CD4-positive, alpha-beta memory T cell (primary cell): ENCODE measurements at regions not wholly inside any gene's neighbourhood (a gene's known extent, or its start where the extent isn't known, plus 50 kb on each side); places are given as distances from the start of the nearest gene placed in this dataset.
"Not testable (repeated sequence)": the region's sequence is repeated elsewhere in the genome, so short reads cannot be mapped to it uniquely, and the experiment has no call there.

Experiments
- CTCF ChIA-PET: fragments of 350-600 bp; sonication (Branson Sonifier 250); formaldehyde crosslinking; loops from one replicate; lab custom pipeline; 2021; ENCODE audit warnings: inconsistent platforms; ENCODE audit not compliant: partially characterized antibody; lab: Charles Lee
- POLR2A ChIA-PET: fragments of 350-600 bp; sonication (Branson Sonifier 250); formaldehyde crosslinking; loops from one replicate; lab custom pipeline; 2021; ENCODE audit not compliant: partially characterized antibody; lab: Charles Lee
- DNase-seq, 5 donors: peaks; one replicate each; pipeline versions ENCODE4 v3.0.0 to v3.0.0-alpha.2; 2020 to 2022; ENCODE audit warnings: mixed read lengths in 1 of 5
- H3K27ac ChIP-seq: one replicate; pipeline ENCODE4 v1.7.0; 2013; ENCODE audit warnings: low read depth, low read length
- H3K27me3 ChIP-seq: 2 replicates; pipeline ENCODE4 v1.7.0; 2013; ENCODE audit warnings: mild to moderate bottlenecking, low read length, moderate library complexity; ENCODE audit not compliant: insufficient read depth
- H3K36me3 ChIP-seq: 2 replicates; pipeline ENCODE4 v1.7.0; 2013; ENCODE audit warnings: mild to moderate bottlenecking, low read length, moderate library complexity; ENCODE audit not compliant: insufficient read depth
- H3K4me1 ChIP-seq: 2 replicates; pipeline ENCODE4 v1.7.0; 2013; ENCODE audit warnings: mild to moderate bottlenecking, low read length, moderate library complexity; ENCODE audit not compliant: insufficient read depth
- H3K4me3 ChIP-seq, 2 donors: one replicate each; pipeline ENCODE4 v1.7.0; 2013; ENCODE audit warnings: low read length in 2 of 2, mild to moderate bottlenecking in 1 of 2
- H3K9me3 ChIP-seq, 2 donors: one replicate each; pipeline ENCODE4 v1.7.0; 2013; ENCODE audit warnings: low read length in 2 of 2, control low read depth in 1 of 2; ENCODE audit not compliant: control insufficient read depth in 1 of 2
- H3K27ac Mint-ChIP-seq, 7 donors: one replicate each; pipeline ENCODE4 v1.8.0; 2020 to 2021; ENCODE audit warnings: mixed read lengths in 7 of 7, mild to moderate bottlenecking in 6 of 7, inconsistent platforms in 3 of 7, moderate library complexity in 3 of 7
- H3K27me3 Mint-ChIP-seq, 2 donors: one replicate each; pipeline ENCODE4 v1.8.0; 2020 to 2021; ENCODE audit warnings: mixed read lengths in 2 of 2
- H3K36me3 Mint-ChIP-seq, 2 donors: one replicate each; pipeline ENCODE4 v1.8.0; 2020 to 2021; ENCODE audit warnings: mixed read lengths in 2 of 2, inconsistent platforms in 1 of 2, mild to moderate bottlenecking in 1 of 2
- H3K4me1 Mint-ChIP-seq, 4 donors: one replicate each; pipeline ENCODE4 v1.8.0; 2020 to 2021; ENCODE audit warnings: mixed read lengths in 4 of 4, mild to moderate bottlenecking in 1 of 4
- H3K4me3 Mint-ChIP-seq, 8 donors: one replicate each; pipeline ENCODE4 v1.8.0; 2020 to 2021; ENCODE audit warnings: mixed read lengths in 8 of 8, mild to moderate bottlenecking in 7 of 8, moderate library complexity in 6 of 8, inconsistent platforms in 3 of 8
- H3K9me3 Mint-ChIP-seq, 8 donors: one replicate each; pipeline ENCODE4 v1.8.0; 2020 to 2021; ENCODE audit warnings: mixed read lengths in 8 of 8, mild to moderate bottlenecking in 5 of 8, inconsistent platforms in 3 of 8, moderate library complexity in 1 of 8
- intact Hi-C: fragments of 100-400 bp; cut with micrococcal nuclease; formaldehyde crosslinking; loops from one replicate; pipeline ENCODE4 v1.15.1; 2023

GRCh38 chrX:6990552-6991193 is 156.8 kb upstream of the STS start:
- Histone ChIP-seq H3K4me3 (no peak overlapping the region), H3K27ac (no peak overlapping the region), H3K9me3 (no peaks in the 10 kb centered on the region), H3K27me3 (no peaks in the 10 kb centered on the region), H3K4me1 (no peaks in the 10 kb centered on the region), H3K36me3 (no peaks in the 10 kb centered on the region)
- H3K4me1 Mint-ChIP-seq, result no peaks in the 10 kb centered on the region
- H3K9me3 Mint-ChIP-seq, result peaks cover 0 to 26% (median 19%) of the 10 kb centered on the region in 8 donors
- ChIA-PET CTCF (no interaction called here), POLR2A (no interaction called here)
- no peaks in the 10 kb centered on the region for H3K27me3 Mint-ChIP-seq
- peaks cover 2 to 7% of the 10 kb centered on the region in 2 donors for H3K36me3 Mint-ChIP-seq
- H3K4me3 Mint-ChIP-seq, result no peak overlapping the region
- no peak for DNase-seq
- H3K27ac Mint-ChIP-seq, result peak overlapping the region in 1 of 7 donors; percentile 10
- intact Hi-C loops, result no loop called here

- Histone ChIP-seq H3K9me3 (no peaks in the 10 kb centered on the region), H3K4me3 (no peak overlapping the region), H3K27me3 (no peaks in the 10 kb centered on the region), H3K27ac (no peak overlapping the region), H3K4me1 (no peaks in the 10 kb centered on the region), H3K36me3 (no peaks in the 10 kb centered on the region)
- Mint-ChIP-seq H3K36me3 (peaks cover 2 to 6% of the 10 kb centered on the region in 2 donors), H3K27me3 (no peaks in the 10 kb centered on the region), H3K4me3 (no peak overlapping the region), H3K27ac (no peak overlapping the region), H3K4me1 (no peaks in the 10 kb centered on the region), H3K9me3 (peaks cover 0 to 20% (median 14%) of the 10 kb centered on the region in 8 donors)
- intact Hi-C loops, result no loop called here
- CTCF ChIA-PET, result no interaction called here
- POLR2A ChIA-PET, result no interaction called here
- no peak for DNase-seq
Observed at GRCh38 chrX:6989858-6990257, 157.7 kb upstream of the STS start.

GRCh38 chrX:6988694-6989093 is 158.8 kb upstream of the STS start:
- H3K36me3 ChIP-seq, H3K4me1 ChIP-seq, H3K27ac Mint-ChIP-seq, H3K27ac ChIP-seq, H3K36me3 Mint-ChIP-seq, POLR2A ChIA-PET, H3K9me3 Mint-ChIP-seq, H3K27me3 Mint-ChIP-seq, CTCF ChIA-PET, H3K4me3 Mint-ChIP-seq, H3K27me3 ChIP-seq, intact Hi-C loops, H3K9me3 ChIP-seq, H3K4me3 ChIP-seq, DNase-seq, H3K4me1 Mint-ChIP-seq: not testable (repeated sequence)

- POLR2A ChIA-PET, result no interaction called here
- DNase-seq, result no peak
- intact Hi-C loops, result no loop called here
- CTCF ChIA-PET, result no interaction called here
- H3K36me3 Mint-ChIP-seq, result no peaks in the 10 kb centered on the region
- Histone ChIP-seq H3K9me3 (no peaks in the 10 kb centered on the region), H3K36me3 (no peaks in the 10 kb centered on the region), H3K27me3 (no peaks in the 10 kb centered on the region), H3K4me1 (no peaks in the 10 kb centered on the region), H3K4me3 (no peak overlapping the region), H3K27ac (no peak overlapping the region)
- H3K27ac Mint-ChIP-seq, result no peak overlapping the region
- H3K4me3 Mint-ChIP-seq, result no peak overlapping the region
- peaks cover 0 to 4% (median 0%) of the 10 kb centered on the region in 8 donors for H3K9me3 Mint-ChIP-seq
- no peaks in the 10 kb centered on the region for H3K4me1 Mint-ChIP-seq
- H3K27me3 Mint-ChIP-seq, result no peaks in the 10 kb centered on the region
Observed at GRCh38 chrX:6986915-6987314, 160.6 kb upstream of the STS start.

GRCh38 chrX:6985537-6985936 is 162.0 kb upstream of the STS start:
- ChIA-PET CTCF (no interaction called here), POLR2A (no interaction called here)
- Histone ChIP-seq H3K27ac (no peak overlapping the region), H3K9me3 (no peaks in the 10 kb centered on the region), H3K36me3 (no peaks in the 10 kb centered on the region), H3K27me3 (no peaks in the 10 kb centered on the region), H3K4me3 (no peak overlapping the region), H3K4me1 (no peaks in the 10 kb centered on the region)
- Mint-ChIP-seq H3K9me3 (peaks cover 0 to 4% (median 0%) of the 10 kb centered on the region in 8 donors), H3K27me3 (no peaks in the 10 kb centered on the region), H3K27ac (no peak overlapping the region), H3K36me3 (no peaks in the 10 kb centered on the region), H3K4me3 (no peak overlapping the region), H3K4me1 (no peaks in the 10 kb centered on the region)
- intact Hi-C loops, result no loop called here
- peak in 1 of 5 donors; percentile 8 for DNase-seq

GRCh38 chrX:6983207-6983955 is 164.1 kb upstream of the STS start:
- Mint-ChIP-seq H3K36me3 (no peaks in the 10 kb centered on the region), H3K9me3 (peaks cover 0 to 4% (median 0%) of the 10 kb centered on the region in 8 donors), H3K4me1 (no peaks in the 10 kb centered on the region), H3K27me3 (no peaks in the 10 kb centered on the region), H3K27ac (no peak overlapping the region), H3K4me3 (no peak overlapping the region)
- H3K4me1 ChIP-seq, result no peaks in the 10 kb centered on the region
- H3K27me3 ChIP-seq, result no peaks in the 10 kb centered on the region
- no peaks in the 10 kb centered on the region for H3K36me3 ChIP-seq
- intact Hi-C loops, result no loop called here
- DNase-seq, result no peak
- no peaks in the 10 kb centered on the region for H3K9me3 ChIP-seq
- H3K4me3 ChIP-seq, result no peak overlapping the region
- POLR2A ChIA-PET, result no interaction called here
- H3K27ac ChIP-seq, result no peak overlapping the region
- CTCF ChIA-PET, result no interaction called here

- Mint-ChIP-seq H3K9me3 (peaks cover 0 to 5% (median 1%) of the 10 kb centered on the region in 8 donors), H3K4me3 (no peak overlapping the region), H3K27ac (no peak overlapping the region), H3K27me3 (no peaks in the 10 kb centered on the region), H3K4me1 (no peaks in the 10 kb centered on the region), H3K36me3 (peaks cover 0 to 11% of the 10 kb centered on the region in 2 donors)
- intact Hi-C loops, result no loop called here
- Histone ChIP-seq H3K27me3 (no peaks in the 10 kb centered on the region), H3K4me3 (no peak overlapping the region), H3K36me3 (no peaks in the 10 kb centered on the region), H3K4me1 (no peaks in the 10 kb centered on the region), H3K9me3 (no peaks in the 10 kb centered on the region), H3K27ac (no peak overlapping the region)
- CTCF ChIA-PET, result no interaction called here
- POLR2A ChIA-PET, result no interaction called here
- no peak for DNase-seq
Observed at GRCh38 chrX:6981718-6982406, 165.7 kb upstream of the STS start.
